ENCODE measurements at regions not wholly inside any gene's neighbourhood (a gene's known extent, or its start where the extent isn't known, plus 50 kb on each side); places are given as distances from the start of the nearest gene placed in this dataset.
"Not testable (repeated sequence)": the region's sequence is repeated elsewhere in the genome, so short reads cannot be mapped to it uniquely, and the experiment has no call there.

- H2BK120ac ChIP-seq (replicated peaks; ENCODE audit: low read depth, low read length); H3K23me2 ChIP-seq (ENCODE audit: low read depth, low read length); H4K5ac ChIP-seq (ENCODE audit: insufficient read length, low read depth, low read length); H2BK5ac ChIP-seq (ENCODE audit: low read depth, low read length); H4K8ac ChIP-seq (ENCODE audit: extremely low read depth, insufficient read depth, low read length); H2AFZ ChIP-seq (ENCODE audit: low read length); H3K56ac ChIP-seq (replicated peaks; ENCODE audit: insufficient read length, low read depth, low read length); H3K4me1 ChIP-seq (replicated peaks in 1 of 4; ENCODE audit: control insufficient read depth in 3 of 4, insufficient read depth in 4 of 4, low read length in 3 of 4); FAIRE-seq; H3K9ac ChIP-seq (replicated peaks in 1 of 4; ENCODE audit: extremely low read depth in 1 of 4, low read depth in 3 of 4, low read length in 3 of 4); H3K36me3 ChIP-seq (ENCODE audit: control insufficient read depth in 2 of 4, insufficient read depth in 4 of 4, low read length in 3 of 4); H3K18ac ChIP-seq (ENCODE audit: extremely low read depth, low read length); H4K20me1 ChIP-seq (replicated peaks in 1 of 2; ENCODE audit: control insufficient read depth in 1 of 2, insufficient read depth in 2 of 2, low read length in 2 of 2); H3K4me2 ChIP-seq (ENCODE audit: insufficient read depth in 1 of 2, low read depth in 2 of 2, low read length in 2 of 2); H3K79me2 ChIP-seq (ENCODE audit: control insufficient read depth in 1 of 2, insufficient read depth in 2 of 2, low read length in 2 of 2); POLR2A ChIA-PET (ENCODE audit: partially characterized antibody); H2AK5ac ChIP-seq (ENCODE audit: low read depth, low read length); H4K91ac ChIP-seq (replicated peaks; ENCODE audit: insufficient read length, low read length); H3K23ac ChIP-seq (ENCODE audit: insufficient read length); H3K79me1 ChIP-seq (ENCODE audit: low read depth, low read length); H3K27me3 ChIP-seq (replicated peaks in 1 of 4; ENCODE audit: control insufficient read depth in 3 of 4, extremely low read depth in 1 of 4, insufficient read depth in 3 of 4, low read length in 3 of 4); H2BK20ac ChIP-seq (ENCODE audit: low read length); H2BK15ac ChIP-seq (ENCODE audit: low read length); H3K27ac ChIP-seq (ENCODE audit: low read depth, low read length); H3K4ac ChIP-seq (replicated peaks; ENCODE audit: insufficient read length, low read depth, low read length); DNase-seq (ENCODE audit: low read depth in 1 of 2, low spot score in 2 of 2); H2BK12ac ChIP-seq (ENCODE audit: low read depth, low read length); CTCF ChIA-PET (ENCODE audit: partially characterized antibody); H3K4me3 ChIP-seq (ENCODE audit: extremely low read depth in 1 of 4, insufficient read depth in 2 of 4, low read depth in 3 of 4, low read length in 4 of 4); H3K14ac ChIP-seq (ENCODE audit: insufficient read length): not testable (repeated sequence)
- WGBS, 2 experiments (ENCODE audit: extremely low coverage in 1 of 2, insufficient coverage in 1 of 2, insufficient read length in 1 of 2, insufficient replicate concordance in 2 of 2, low coverage in 1 of 2, low lambda C conversion rate in 2 of 2, missing lambda C conversion rate in 1 of 2): 91% methylated on average over 4 of the region's 4 CpGs; no CpG with 5 or more reads in 1 of the 2 experiments
- H3K9me3 ChIP-seq (ENCODE audit: insufficient read depth in 2 of 2, low read depth in 1 of 2, low read length in 1 of 2): peaks cover 5 to 11% of the 10 kb centered on the region in 2 experiments; a peak in 2 of 4 replicates
- TF ChIP-seq EP300 (IDR thresholded peaks at IDR 0.05; ENCODE audit: borderline replicate concordance in 1 of 2, low read depth in 2 of 2, low read length in 2 of 2): peak in 1 of 2 experiments; percentile 74; a peak in 1 of 3 replicates
Measured at GRCh38 chr14:53395267-53395666, 242.1 kb upstream of the DDHD1 start.

Data from H1 (cell line).